ENCODE measurements at regions not wholly inside any gene's neighbourhood (a gene's known extent, or its start where the extent isn't known, plus 50 kb on each side); places are given as distances from the start of the nearest gene placed in this dataset.

GRCh38 chr3:94544131-94544789 lies 481.4 kb downstream of the NSUN3 start:
- Histone ChIP-seq H3K4me1 (ENCODE audit: insufficient read depth) (no peaks in the 10 kb centered on the region), H4K20me1 (ENCODE audit: insufficient read depth, poor library complexity, severe bottlenecking) (no peaks in the 10 kb centered on the region), H2AFZ (no peak overlapping the region), H3K4me3 (no peak overlapping the region), H3K9me3 (ENCODE audit: low read depth) (no peaks in the 10 kb centered on the region), H3K4me2 (no peak overlapping the region), H3K27ac (no peak overlapping the region), H3K36me3 (replicated peaks; ENCODE audit: insufficient read depth, low read depth) (no peaks in the 10 kb centered on the region), H3K9me2 (replicated peaks; ENCODE audit: insufficient read depth) (no peaks in the 10 kb centered on the region), H3K79me2 (no peaks in the 10 kb centered on the region), H3K27me3 (no peaks in the 10 kb centered on the region)
- TF ChIP-seq, protein P1, sequence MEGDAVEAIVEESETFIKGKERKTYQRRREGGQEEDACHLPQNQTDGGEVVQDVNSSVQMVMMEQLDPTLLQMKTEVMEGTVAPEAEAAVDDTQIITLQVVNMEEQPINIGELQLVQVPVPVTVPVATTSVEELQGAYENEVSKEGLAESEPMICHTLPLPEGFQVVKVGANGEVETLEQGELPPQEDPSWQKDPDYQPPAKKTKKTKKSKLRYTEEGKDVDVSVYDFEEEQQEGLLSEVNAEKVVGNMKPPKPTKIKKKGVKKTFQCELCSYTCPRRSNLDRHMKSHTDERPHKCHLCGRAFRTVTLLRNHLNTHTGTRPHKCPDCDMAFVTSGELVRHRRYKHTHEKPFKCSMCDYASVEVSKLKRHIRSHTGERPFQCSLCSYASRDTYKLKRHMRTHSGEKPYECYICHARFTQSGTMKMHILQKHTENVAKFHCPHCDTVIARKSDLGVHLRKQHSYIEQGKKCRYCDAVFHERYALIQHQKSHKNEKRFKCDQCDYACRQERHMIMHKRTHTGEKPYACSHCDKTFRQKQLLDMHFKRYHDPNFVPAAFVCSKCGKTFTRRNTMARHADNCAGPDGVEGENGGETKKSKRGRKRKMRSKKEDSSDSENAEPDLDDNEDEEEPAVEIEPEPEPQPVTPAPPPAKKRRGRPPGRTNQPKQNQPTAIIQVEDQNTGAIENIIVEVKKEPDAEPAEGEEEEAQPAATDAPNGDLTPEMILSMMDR (IDR thresholded peaks at IDR 0.05; ENCODE audit: poor library complexity): no peak
- TF ChIP-seq EZH2phosphoT487 (IDR thresholded peaks at IDR 0.05; ENCODE audit: low read depth, severe bottlenecking, unreplicated experiment) (no peak), EZH2 (IDR thresholded peaks at IDR 0.05; ENCODE audit: borderline replicate concordance) (no peak)
- 67% methylated on average over 2 of the region's 2 CpGs for WGBS (ENCODE audit: low lambda C conversion rate, missing lambda C conversion rate)
- DNase-seq (ENCODE audit: low spot score): no peak

DNA sequence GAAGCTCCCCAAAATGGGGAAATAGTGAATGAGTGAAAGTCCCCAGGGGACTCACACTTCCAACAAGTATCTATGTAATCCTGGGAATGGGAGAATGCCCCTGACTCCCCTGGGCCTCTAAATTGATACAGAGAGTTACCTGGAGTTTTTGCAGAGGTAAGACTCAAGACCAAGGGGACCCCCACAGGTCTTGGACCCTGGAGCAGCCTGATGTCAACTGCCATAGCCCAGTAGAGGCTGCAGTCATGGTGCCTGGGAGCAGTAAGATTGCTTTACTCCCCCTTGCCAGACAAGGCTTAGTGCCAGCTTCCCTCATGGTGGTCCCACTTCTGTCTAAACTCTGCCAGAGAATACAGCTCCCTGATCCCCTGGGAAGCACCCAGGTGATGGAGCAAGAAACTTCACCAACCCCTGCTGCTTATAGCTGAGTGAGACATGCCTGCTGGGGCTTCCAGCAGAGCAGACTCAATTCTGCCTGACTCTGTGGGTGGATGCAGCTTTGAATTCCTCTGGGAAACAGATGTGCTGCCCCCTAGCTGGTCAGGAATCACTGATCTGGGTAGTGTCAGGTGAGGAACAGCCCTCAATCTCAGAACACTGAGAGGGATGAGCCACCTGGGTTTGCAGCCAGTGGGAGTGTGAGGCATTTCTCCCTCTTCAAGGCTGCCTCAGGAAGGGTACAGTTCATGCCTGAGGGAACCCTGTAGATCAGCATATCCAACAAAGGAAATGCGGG lies 485.9 kb downstream of the NSUN3 start:
- WGBS (ENCODE audit: low lambda C conversion rate, missing lambda C conversion rate): 71% methylated on average over 1 of the region's 1 CpG
- no peaks in the 10 kb centered on the region for H3K27me3 ChIP-seq
- no peak overlapping the region for H3K4me2 ChIP-seq
- no peak overlapping the region for H3K4me3 ChIP-seq
- H2AFZ ChIP-seq: no peak overlapping the region
- H3K4me1 ChIP-seq (ENCODE audit: insufficient read depth): no peaks in the 10 kb centered on the region
- H3K9me3 ChIP-seq (ENCODE audit: low read depth): no peaks in the 10 kb centered on the region
- no peaks in the 10 kb centered on the region for H3K9me2 ChIP-seq (replicated peaks; ENCODE audit: insufficient read depth)
- H3K79me2 ChIP-seq: no peaks in the 10 kb centered on the region
- no peaks in the 10 kb centered on the region for H3K36me3 ChIP-seq (replicated peaks; ENCODE audit: insufficient read depth, low read depth)
- H3K27ac ChIP-seq: no peak overlapping the region
- TF ChIP-seq EZH2 (IDR thresholded peaks at IDR 0.05; ENCODE audit: borderline replicate concordance) (no peak), EZH2phosphoT487 (IDR thresholded peaks at IDR 0.05; ENCODE audit: low read depth, severe bottlenecking, unreplicated experiment) (no peak)
- TF ChIP-seq, protein P1 (IDR thresholded peaks at IDR 0.05; ENCODE audit: poor library complexity): no peak
- no peak for DNase-seq (ENCODE audit: low spot score)
- H4K20me1 ChIP-seq (ENCODE audit: insufficient read depth, poor library complexity, severe bottlenecking): no peaks in the 10 kb centered on the region

GRCh38 chr3:94561094-94561493 lies 498.2 kb downstream of the NSUN3 start:
- Histone ChIP-seq H2AFZ (peak overlapping the region; percentile 3), H3K4me3 (no peak overlapping the region), H3K27ac (no peak overlapping the region), H3K36me3 (replicated peaks; ENCODE audit: insufficient read depth, low read depth) (no peaks in the 10 kb centered on the region), H3K4me2 (no peak overlapping the region), H3K9me3 (ENCODE audit: low read depth) (no peaks in the 10 kb centered on the region), H3K4me1 (ENCODE audit: insufficient read depth) (peaks cover 5% of the 10 kb centered on the region), H3K9me2 (replicated peaks; ENCODE audit: insufficient read depth) (no peaks in the 10 kb centered on the region), H4K20me1 (ENCODE audit: insufficient read depth, poor library complexity, severe bottlenecking) (no peaks in the 10 kb centered on the region), H3K79me2 (no peaks in the 10 kb centered on the region), H3K27me3 (no peaks in the 10 kb centered on the region)
- TF ChIP-seq EZH2phosphoT487 (IDR thresholded peaks at IDR 0.05; ENCODE audit: low read depth, severe bottlenecking, unreplicated experiment): no peak
- no peak for TF ChIP-seq EZH2 (IDR thresholded peaks at IDR 0.05; ENCODE audit: borderline replicate concordance)
- TF ChIP-seq, protein P1 (IDR thresholded peaks at IDR 0.05; ENCODE audit: poor library complexity): no peak
- WGBS (ENCODE audit: low lambda C conversion rate, missing lambda C conversion rate): 17% methylated on average over 3 of the region's 3 CpGs
- DNase-seq (ENCODE audit: low spot score): peak; percentile 16
